ENCODE measurements at regions not wholly inside any gene's neighbourhood (a gene's known extent, or its start where the extent isn't known, plus 50 kb on each side); places are given as distances from the start of the nearest gene placed in this dataset.
"Not testable (repeated sequence)": the region's sequence is repeated elsewhere in the genome, so short reads cannot be mapped to it uniquely, and the experiment has no call there.

- not testable (repeated sequence) for H3K27ac ChIP-seq (ENCODE audit: low read depth, low read length); H3K4me3 ChIP-seq (ENCODE audit: low read depth in 1 of 2, low read length in 2 of 2); H3K9me3 ChIP-seq (ENCODE audit: control insufficient read depth in 1 of 2, low read length in 2 of 2); H3K4me1 ChIP-seq (ENCODE audit: control insufficient read depth in 1 of 2, insufficient read depth in 2 of 2, low read length in 2 of 2); H3K36me3 ChIP-seq (ENCODE audit: control insufficient read depth in 1 of 2, insufficient read depth in 2 of 2, low read length in 2 of 2); H3K27me3 ChIP-seq (ENCODE audit: control insufficient read depth in 1 of 2, insufficient read depth in 2 of 2, low read length in 2 of 2); H3K9ac ChIP-seq (ENCODE audit: low read depth in 1 of 2, low read length in 2 of 2)
Observed at GRCh38 chr5:34160904-34161303, 117.9 kb upstream of the C1QTNF3 start.

- H3K36me3 ChIP-seq (ENCODE audit: control insufficient read depth in 1 of 2, insufficient read depth in 2 of 2, low read length in 2 of 2); H3K9ac ChIP-seq (ENCODE audit: low read depth in 1 of 2, low read length in 2 of 2); H3K4me3 ChIP-seq (ENCODE audit: low read depth in 1 of 2, low read length in 2 of 2); H3K4me1 ChIP-seq (ENCODE audit: control insufficient read depth in 1 of 2, insufficient read depth in 2 of 2, low read length in 2 of 2); H3K27ac ChIP-seq (ENCODE audit: low read depth, low read length); H3K9me3 ChIP-seq (ENCODE audit: control insufficient read depth in 1 of 2, low read length in 2 of 2); H3K27me3 ChIP-seq (ENCODE audit: control insufficient read depth in 1 of 2, insufficient read depth in 2 of 2, low read length in 2 of 2): not testable (repeated sequence)
Observed at GRCh38 chr5:34171398-34171797, 128.4 kb upstream of the C1QTNF3 start.

GRCh38 chr5:34179453-34180190 is 136.6 kb upstream of the C1QTNF3 start:
- H3K27ac ChIP-seq (ENCODE audit: low read depth, low read length); H3K9ac ChIP-seq (ENCODE audit: low read depth in 1 of 2, low read length in 2 of 2); H3K4me3 ChIP-seq (ENCODE audit: low read depth in 1 of 2, low read length in 2 of 2); H3K27me3 ChIP-seq (ENCODE audit: control insufficient read depth in 1 of 2, insufficient read depth in 2 of 2, low read length in 2 of 2); H3K9me3 ChIP-seq (ENCODE audit: control insufficient read depth in 1 of 2, low read length in 2 of 2); H3K4me1 ChIP-seq (ENCODE audit: control insufficient read depth in 1 of 2, insufficient read depth in 2 of 2, low read length in 2 of 2): not testable (repeated sequence)
- H3K36me3 ChIP-seq (ENCODE audit: control insufficient read depth in 1 of 2, insufficient read depth in 2 of 2, low read length in 2 of 2): peaks cover 0 to 19% of the 10 kb centered on the region in 2 donors

- not testable (repeated sequence) for H3K4me1 ChIP-seq (ENCODE audit: control insufficient read depth in 1 of 2, insufficient read depth in 2 of 2, low read length in 2 of 2); H3K27ac ChIP-seq (ENCODE audit: low read depth, low read length); H3K4me3 ChIP-seq (ENCODE audit: low read depth in 1 of 2, low read length in 2 of 2); H3K27me3 ChIP-seq (ENCODE audit: control insufficient read depth in 1 of 2, insufficient read depth in 2 of 2, low read length in 2 of 2); H3K9ac ChIP-seq (ENCODE audit: low read depth in 1 of 2, low read length in 2 of 2); H3K9me3 ChIP-seq (ENCODE audit: control insufficient read depth in 1 of 2, low read length in 2 of 2)
- peaks cover 0 to 19% of the 10 kb centered on the region in 2 donors for H3K36me3 ChIP-seq (ENCODE audit: control insufficient read depth in 1 of 2, insufficient read depth in 2 of 2, low read length in 2 of 2)
Observed at GRCh38 chr5:34180225-34180624, 137.2 kb upstream of the C1QTNF3 start.

GRCh38 chr5:34180940-34181614 is 138.1 kb upstream of the C1QTNF3 start:
- H3K27ac ChIP-seq (ENCODE audit: low read depth, low read length); H3K27me3 ChIP-seq (ENCODE audit: control insufficient read depth in 1 of 2, insufficient read depth in 2 of 2, low read length in 2 of 2); H3K4me3 ChIP-seq (ENCODE audit: low read depth in 1 of 2, low read length in 2 of 2); H3K4me1 ChIP-seq (ENCODE audit: control insufficient read depth in 1 of 2, insufficient read depth in 2 of 2, low read length in 2 of 2); H3K9ac ChIP-seq (ENCODE audit: low read depth in 1 of 2, low read length in 2 of 2); H3K9me3 ChIP-seq (ENCODE audit: control insufficient read depth in 1 of 2, low read length in 2 of 2): not testable (repeated sequence)
- H3K36me3 ChIP-seq (ENCODE audit: control insufficient read depth in 1 of 2, insufficient read depth in 2 of 2, low read length in 2 of 2): peaks cover 0 to 19% of the 10 kb centered on the region in 2 donors

GRCh38 chr5:34185005-34185404 is 142.0 kb upstream of the C1QTNF3 start:
- peaks cover 0 to 18% of the 10 kb centered on the region in 2 donors for H3K36me3 ChIP-seq (ENCODE audit: control insufficient read depth in 1 of 2, insufficient read depth in 2 of 2, low read length in 2 of 2)
- not testable (repeated sequence) for H3K27ac ChIP-seq (ENCODE audit: low read depth, low read length); H3K9ac ChIP-seq (ENCODE audit: low read depth in 1 of 2, low read length in 2 of 2); H3K9me3 ChIP-seq (ENCODE audit: control insufficient read depth in 1 of 2, low read length in 2 of 2); H3K4me3 ChIP-seq (ENCODE audit: low read depth in 1 of 2, low read length in 2 of 2); H3K4me1 ChIP-seq (ENCODE audit: control insufficient read depth in 1 of 2, insufficient read depth in 2 of 2, low read length in 2 of 2); H3K27me3 ChIP-seq (ENCODE audit: control insufficient read depth in 1 of 2, insufficient read depth in 2 of 2, low read length in 2 of 2)

- H3K9me3 ChIP-seq (ENCODE audit: control insufficient read depth in 1 of 2, low read length in 2 of 2); H3K27me3 ChIP-seq (ENCODE audit: control insufficient read depth in 1 of 2, insufficient read depth in 2 of 2, low read length in 2 of 2); H3K4me3 ChIP-seq (ENCODE audit: low read depth in 1 of 2, low read length in 2 of 2); H3K9ac ChIP-seq (ENCODE audit: low read depth in 1 of 2, low read length in 2 of 2); H3K27ac ChIP-seq (ENCODE audit: low read depth, low read length); H3K4me1 ChIP-seq (ENCODE audit: control insufficient read depth in 1 of 2, insufficient read depth in 2 of 2, low read length in 2 of 2): not testable (repeated sequence)
- peaks cover 0 to 15% of the 10 kb centered on the region in 2 donors for H3K36me3 ChIP-seq (ENCODE audit: control insufficient read depth in 1 of 2, insufficient read depth in 2 of 2, low read length in 2 of 2)
Observed at GRCh38 chr5:34185572-34185971, 142.6 kb upstream of the C1QTNF3 start.

GRCh38 chr5:34186108-34186507 is 143.1 kb upstream of the C1QTNF3 start:
- not testable (repeated sequence) for H3K9ac ChIP-seq (ENCODE audit: low read depth in 1 of 2, low read length in 2 of 2)

GRCh38 chr5:34186865-34187264 is 143.9 kb upstream of the C1QTNF3 start:
- H3K36me3 ChIP-seq (ENCODE audit: control insufficient read depth in 1 of 2, insufficient read depth in 2 of 2, low read length in 2 of 2): peaks cover 0 to 16% of the 10 kb centered on the region in 2 donors
- not testable (repeated sequence) for H3K9me3 ChIP-seq (ENCODE audit: control insufficient read depth in 1 of 2, low read length in 2 of 2); H3K27me3 ChIP-seq (ENCODE audit: control insufficient read depth in 1 of 2, insufficient read depth in 2 of 2, low read length in 2 of 2); H3K4me1 ChIP-seq (ENCODE audit: control insufficient read depth in 1 of 2, insufficient read depth in 2 of 2, low read length in 2 of 2); H3K27ac ChIP-seq (ENCODE audit: low read depth, low read length); H3K9ac ChIP-seq (ENCODE audit: low read depth in 1 of 2, low read length in 2 of 2); H3K4me3 ChIP-seq (ENCODE audit: low read depth in 1 of 2, low read length in 2 of 2)

More at GRCh38 chr5:34186108-34186507, 143.1 kb upstream of the C1QTNF3 start:
- not testable (repeated sequence) for H3K27ac ChIP-seq (ENCODE audit: low read depth, low read length); H3K27me3 ChIP-seq (ENCODE audit: control insufficient read depth in 1 of 2, insufficient read depth in 2 of 2, low read length in 2 of 2); H3K9me3 ChIP-seq (ENCODE audit: control insufficient read depth in 1 of 2, low read length in 2 of 2); H3K4me3 ChIP-seq (ENCODE audit: low read depth in 1 of 2, low read length in 2 of 2); H3K4me1 ChIP-seq (ENCODE audit: control insufficient read depth in 1 of 2, insufficient read depth in 2 of 2, low read length in 2 of 2)
- peaks cover 0 to 13% of the 10 kb centered on the region in 2 donors for H3K36me3 ChIP-seq (ENCODE audit: control insufficient read depth in 1 of 2, insufficient read depth in 2 of 2, low read length in 2 of 2)

GRCh38 chr5:34187441-34187840 is 144.4 kb upstream of the C1QTNF3 start:
- H3K27me3 ChIP-seq (ENCODE audit: control insufficient read depth in 1 of 2, insufficient read depth in 2 of 2, low read length in 2 of 2); H3K9me3 ChIP-seq (ENCODE audit: control insufficient read depth in 1 of 2, low read length in 2 of 2); H3K9ac ChIP-seq (ENCODE audit: low read depth in 1 of 2, low read length in 2 of 2); H3K27ac ChIP-seq (ENCODE audit: low read depth, low read length); H3K4me1 ChIP-seq (ENCODE audit: control insufficient read depth in 1 of 2, insufficient read depth in 2 of 2, low read length in 2 of 2); H3K4me3 ChIP-seq (ENCODE audit: low read depth in 1 of 2, low read length in 2 of 2): not testable (repeated sequence)
- peaks cover 0 to 20% of the 10 kb centered on the region in 2 donors for H3K36me3 ChIP-seq (ENCODE audit: control insufficient read depth in 1 of 2, insufficient read depth in 2 of 2, low read length in 2 of 2)

Data from duodenal mucosa (tissue), 2 donors.